ENCODE measurements at regions not wholly inside any gene's neighbourhood (a gene's known extent, or its start where the extent isn't known, plus 50 kb on each side); places are given as distances from the start of the nearest gene placed in this dataset.

DNA sequence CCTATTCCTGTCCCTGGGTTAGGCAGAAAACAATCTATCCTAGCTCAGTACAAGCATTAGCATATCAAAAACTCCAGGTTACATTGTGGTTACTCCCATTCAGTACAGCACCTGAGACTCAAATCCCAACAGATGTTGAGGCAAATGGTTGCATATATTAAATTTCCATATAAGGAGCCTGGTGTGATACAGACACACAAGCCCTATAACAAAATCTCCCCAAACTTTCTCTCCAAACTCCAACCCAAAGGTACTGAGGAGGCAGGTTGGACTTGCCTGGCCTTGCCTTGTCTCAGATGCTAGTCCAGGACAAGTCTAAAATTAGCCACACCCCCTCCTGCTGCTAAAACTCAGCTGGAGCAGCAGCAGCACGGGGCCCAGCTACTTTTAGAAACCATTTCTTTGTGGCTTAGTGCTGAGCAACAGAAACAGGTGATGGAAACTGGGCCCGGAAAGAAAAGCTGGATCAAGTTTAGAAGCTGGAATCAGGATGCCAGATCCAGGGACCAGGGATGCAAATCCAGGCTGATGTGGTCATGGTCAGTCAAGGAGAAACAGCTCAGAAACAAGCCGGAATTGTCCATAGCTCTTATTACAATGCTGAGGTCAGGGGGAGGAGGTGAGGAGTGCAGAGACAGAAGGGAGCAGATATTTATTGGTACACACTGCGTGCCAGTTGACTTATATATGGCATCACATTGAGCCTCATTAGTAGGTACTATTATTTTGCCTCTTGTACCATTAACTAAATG lies 73.7 kb upstream of the AMOTL1 start:
- no peaks in the 10 kb centered on the region for H3K79me2 ChIP-seq (ENCODE audit: insufficient read depth, low read length)
- H3K4me3 ChIP-seq (replicated peaks in 1 of 3; ENCODE audit: low read depth in 2 of 3, low read length in 3 of 3) = no peak overlapping the region
- Mint-ChIP-seq H3K4me1 (no peaks in the 10 kb centered on the region), H3K4me3 (no peak overlapping the region), H3K27me3 (ENCODE audit: low read depth in 3 of 3) (peaks cover 5 to 20% (median 10%) of the 10 kb centered on the region in 3 donors), H3K36me3 (no peaks in the 10 kb centered on the region), H3K27ac (no peak overlapping the region), H3K9me3 (peaks cover 0 to 5% (median 0%) of the 10 kb centered on the region in 7 donors)
- H3K27me3 ChIP-seq (ENCODE audit: control insufficient read depth in 2 of 2, insufficient read depth in 2 of 2, low read length in 2 of 2) = peaks cover 7 to 8% of the 10 kb centered on the region in 2 donors
- H3K4me2 ChIP-seq (replicated peaks; ENCODE audit: extremely low read depth, low read length, poor library complexity, severe bottlenecking) = no peak overlapping the region
- no peak for DNase-seq
- H3K9me3 ChIP-seq (replicated peaks in 1 of 2; ENCODE audit: control insufficient read depth in 1 of 2, insufficient read depth in 1 of 2, low read length in 2 of 2) = no peaks in the 10 kb centered on the region
- H3K4me1 ChIP-seq (ENCODE audit: control insufficient read depth in 1 of 2, insufficient read depth in 2 of 2, low read length in 2 of 2) = no peaks in the 10 kb centered on the region
- no peak overlapping the region for H2AFZ ChIP-seq (ENCODE audit: insufficient read depth, low read depth, low read length, poor library complexity, severe bottlenecking)
- 88% methylated on average over 2 of the region's 4 CpGs for WGBS (ENCODE audit: insufficient coverage)
- H3K9ac ChIP-seq (ENCODE audit: insufficient read depth, low read length, poor library complexity, severe bottlenecking) = no peak overlapping the region
- no peak overlapping the region for H3K27ac ChIP-seq (ENCODE audit: low read depth in 1 of 2, low read length in 2 of 2)
- TF ChIP-seq, protein P1, sequence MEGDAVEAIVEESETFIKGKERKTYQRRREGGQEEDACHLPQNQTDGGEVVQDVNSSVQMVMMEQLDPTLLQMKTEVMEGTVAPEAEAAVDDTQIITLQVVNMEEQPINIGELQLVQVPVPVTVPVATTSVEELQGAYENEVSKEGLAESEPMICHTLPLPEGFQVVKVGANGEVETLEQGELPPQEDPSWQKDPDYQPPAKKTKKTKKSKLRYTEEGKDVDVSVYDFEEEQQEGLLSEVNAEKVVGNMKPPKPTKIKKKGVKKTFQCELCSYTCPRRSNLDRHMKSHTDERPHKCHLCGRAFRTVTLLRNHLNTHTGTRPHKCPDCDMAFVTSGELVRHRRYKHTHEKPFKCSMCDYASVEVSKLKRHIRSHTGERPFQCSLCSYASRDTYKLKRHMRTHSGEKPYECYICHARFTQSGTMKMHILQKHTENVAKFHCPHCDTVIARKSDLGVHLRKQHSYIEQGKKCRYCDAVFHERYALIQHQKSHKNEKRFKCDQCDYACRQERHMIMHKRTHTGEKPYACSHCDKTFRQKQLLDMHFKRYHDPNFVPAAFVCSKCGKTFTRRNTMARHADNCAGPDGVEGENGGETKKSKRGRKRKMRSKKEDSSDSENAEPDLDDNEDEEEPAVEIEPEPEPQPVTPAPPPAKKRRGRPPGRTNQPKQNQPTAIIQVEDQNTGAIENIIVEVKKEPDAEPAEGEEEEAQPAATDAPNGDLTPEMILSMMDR (IDR thresholded peaks at IDR 0.05) = no peak
- no peaks in the 10 kb centered on the region for H3K36me3 ChIP-seq (replicated peaks in 1 of 2; ENCODE audit: control insufficient read depth in 1 of 2, insufficient read depth in 2 of 2, low read length in 2 of 2)
- intact Hi-C loops (cut with micrococcal nuclease) = no loop called here
- H4K20me1 ChIP-seq (ENCODE audit: insufficient read depth, low read length) = no peaks in the 10 kb centered on the region

DNA sequence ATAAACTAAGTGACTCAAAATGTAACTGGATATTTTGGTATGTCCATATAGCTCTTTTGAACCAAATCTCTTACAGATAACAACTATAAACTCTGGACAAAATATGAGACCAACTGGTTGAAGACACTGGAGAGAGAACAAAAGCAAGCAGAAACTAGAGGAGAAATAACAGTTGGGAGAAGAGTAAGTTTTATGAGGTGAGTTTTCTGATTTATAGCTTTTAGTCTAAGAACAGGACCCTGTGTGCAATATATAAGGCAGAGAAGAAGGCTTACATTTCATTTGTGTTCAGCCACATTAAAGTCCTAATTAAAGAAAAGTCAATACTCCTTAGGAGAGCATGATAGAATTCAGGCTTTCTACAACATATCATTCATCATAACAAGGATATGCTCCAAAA lies 71.0 kb upstream of the AMOTL1 start:
- H3K27me3 Mint-ChIP-seq (ENCODE audit: low read depth in 3 of 3) = peaks cover 1 to 18% (median 5%) of the 10 kb centered on the region in 3 donors
- peaks cover 0 to 5% (median 1%) of the 10 kb centered on the region in 7 donors for H3K9me3 Mint-ChIP-seq
- H3K27ac Mint-ChIP-seq = no peak overlapping the region

More for the DNA sequence above, 71.0 kb upstream of the AMOTL1 start:
- Histone ChIP-seq H3K4me1 (ENCODE audit: control insufficient read depth in 1 of 2, insufficient read depth in 2 of 2, low read length in 2 of 2) (no peaks in the 10 kb centered on the region), H3K4me3 (replicated peaks in 1 of 3; ENCODE audit: low read depth in 2 of 3, low read length in 3 of 3) (no peak overlapping the region), H3K36me3 (replicated peaks in 1 of 2; ENCODE audit: control insufficient read depth in 1 of 2, insufficient read depth in 2 of 2, low read length in 2 of 2) (no peaks in the 10 kb centered on the region), H4K20me1 (ENCODE audit: insufficient read depth, low read length) (no peaks in the 10 kb centered on the region), H3K27ac (ENCODE audit: low read depth in 1 of 2, low read length in 2 of 2) (no peak overlapping the region), H3K79me2 (ENCODE audit: insufficient read depth, low read length) (no peaks in the 10 kb centered on the region), H3K27me3 (ENCODE audit: control insufficient read depth in 2 of 2, insufficient read depth in 2 of 2, low read length in 2 of 2) (peaks cover 8 to 11% of the 10 kb centered on the region in 2 donors), H3K4me2 (replicated peaks; ENCODE audit: extremely low read depth, low read length, poor library complexity, severe bottlenecking) (no peak overlapping the region), H3K9ac (ENCODE audit: insufficient read depth, low read length, poor library complexity, severe bottlenecking) (no peak overlapping the region), H3K9me3 (replicated peaks in 1 of 2; ENCODE audit: control insufficient read depth in 1 of 2, insufficient read depth in 1 of 2, low read length in 2 of 2) (no peaks in the 10 kb centered on the region), H2AFZ (ENCODE audit: insufficient read depth, low read depth, low read length, poor library complexity, severe bottlenecking) (no peak overlapping the region)
- no peak for DNase-seq
- Mint-ChIP-seq H3K4me3 (no peak overlapping the region), H3K36me3 (no peaks in the 10 kb centered on the region), H3K4me1 (no peaks in the 10 kb centered on the region)
- intact Hi-C loops (cut with micrococcal nuclease) = no loop called here
- TF ChIP-seq, protein P1 (IDR thresholded peaks at IDR 0.05) = no peak

Measured in CD14-positive monocyte (primary cell).